ENCODE measurements at regions not wholly inside any gene's neighbourhood (a gene's known extent, or its start where the extent isn't known, plus 50 kb on each side); places are given as distances from the start of the nearest gene placed in this dataset.

GRCh38 chr1:198986036-198986435 is 347.2 kb downstream of the PTPRC start:
- 88% methylated on average over 2 of the region's 2 CpGs for WGBS
- no peak overlapping the region for H3K4me3 ChIP-seq
- no peak for DNase-seq (ENCODE audit: low spot score in 2 of 2)
- TF ChIP-seq CTCF (IDR thresholded peaks at IDR 0.05) (no peak), POLR2A (IDR thresholded peaks at IDR 0.05) (no peak), EP300 (IDR thresholded peaks at IDR 0.05) (no peak), POLR2AphosphoS5 (IDR thresholded peaks at IDR 0.05) (no peak)
- H3K36me3 ChIP-seq: no peaks in the 10 kb centered on the region
- H3K9me3 ChIP-seq: no peaks in the 10 kb centered on the region
- H3K4me1 ChIP-seq: no peaks in the 10 kb centered on the region
- no peaks in the 10 kb centered on the region for H3K27me3 ChIP-seq
- H3K27ac ChIP-seq: no peak overlapping the region

GRCh38 chr1:198986442-198986841 is 347.6 kb downstream of the PTPRC start:
- TF ChIP-seq POLR2AphosphoS5 (IDR thresholded peaks at IDR 0.05) (no peak), POLR2A (IDR thresholded peaks at IDR 0.05) (no peak), CTCF (IDR thresholded peaks at IDR 0.05) (no peak), EP300 (IDR thresholded peaks at IDR 0.05) (no peak)
- no peaks in the 10 kb centered on the region for H3K4me1 ChIP-seq
- H3K27ac ChIP-seq: no peak overlapping the region
- no peaks in the 10 kb centered on the region for H3K36me3 ChIP-seq
- H3K27me3 ChIP-seq: no peaks in the 10 kb centered on the region
- no peak for DNase-seq (ENCODE audit: low spot score in 2 of 2)
- no peak overlapping the region for H3K4me3 ChIP-seq
- WGBS: 69% methylated on average over 1 of the region's 1 CpG
- no peaks in the 10 kb centered on the region for H3K9me3 ChIP-seq

GRCh38 chr1:199002661-199003060 is 363.8 kb downstream of the PTPRC start:
- TF ChIP-seq CTCF (IDR thresholded peaks at IDR 0.05) (no peak), POLR2A (IDR thresholded peaks at IDR 0.05) (no peak), POLR2AphosphoS5 (IDR thresholded peaks at IDR 0.05) (no peak), EP300 (IDR thresholded peaks at IDR 0.05) (no peak)
- Histone ChIP-seq H3K4me3 (no peak overlapping the region), H3K9me3 (no peaks in the 10 kb centered on the region), H3K36me3 (no peaks in the 10 kb centered on the region), H3K27ac (no peak overlapping the region), H3K4me1 (no peaks in the 10 kb centered on the region), H3K27me3 (no peaks in the 10 kb centered on the region)
- DNase-seq (ENCODE audit: low spot score in 2 of 2): no peak

- Histone ChIP-seq H3K4me3 (no peak overlapping the region), H3K27ac (no peak overlapping the region), H3K36me3 (no peaks in the 10 kb centered on the region), H3K4me1 (no peaks in the 10 kb centered on the region), H3K27me3 (no peaks in the 10 kb centered on the region), H3K9me3 (no peaks in the 10 kb centered on the region)
- WGBS: 91% methylated on average over 2 of the region's 2 CpGs
- TF ChIP-seq EP300 (IDR thresholded peaks at IDR 0.05) (no peak), POLR2AphosphoS5 (IDR thresholded peaks at IDR 0.05) (no peak), CTCF (IDR thresholded peaks at IDR 0.05) (no peak), POLR2A (IDR thresholded peaks at IDR 0.05) (no peak)
- no peak for DNase-seq (ENCODE audit: low spot score in 2 of 2)
These were observed 368.6 kb downstream of the PTPRC start for GRCh38 chr1:199007423-199007822.

GRCh38 chr1:199009447-199009846 is 370.6 kb downstream of the PTPRC start:
- Histone ChIP-seq H3K9me3 (no peaks in the 10 kb centered on the region), H3K27ac (no peak overlapping the region), H3K4me1 (no peaks in the 10 kb centered on the region), H3K27me3 (no peaks in the 10 kb centered on the region), H3K4me3 (no peak overlapping the region), H3K36me3 (no peaks in the 10 kb centered on the region)
- no peak for DNase-seq (ENCODE audit: low spot score in 2 of 2)
- 43% methylated on average over 5 of the region's 5 CpGs for WGBS
- TF ChIP-seq POLR2A (IDR thresholded peaks at IDR 0.05) (no peak), CTCF (IDR thresholded peaks at IDR 0.05) (no peak), EP300 (IDR thresholded peaks at IDR 0.05) (no peak), POLR2AphosphoS5 (IDR thresholded peaks at IDR 0.05) (no peak)

All from suprapubic skin (tissue), 4 donors.